GM23338 (cell line): ENCODE measurements at regions not wholly inside any gene's neighbourhood (a gene's known extent, or its start where the extent isn't known, plus 50 kb on each side); places are given as distances from the start of the nearest gene placed in this dataset.

Source experiments
- ATAC-seq: fragments of 200-7000 bp; cut with Tn5 transposase; 3 replicates; pipeline ENCODE4 v1.9.1; 2020
- DNase-seq: peaks from one replicate; pipeline ENCODE4 v3.0.0-alpha.2; 2015; ENCODE audit warnings: low spot score
- H2AFZ ChIP-seq: fragments of 200-600 bp; sonication (generic); 2 replicates; pipeline ENCODE4 v1.8.0; 2016; ENCODE audit warnings: antibody characterized with exemption, mild to moderate bottlenecking, moderate library complexity
- H3F3A ChIP-seq: fragments of 200-600 bp; sonication (generic); replicated peaks from 2 replicates; pipeline ENCODE4 v1.8.0; 2017; ENCODE audit warnings: antibody characterized with exemption, mixed run types, low read depth
- H3K27ac ChIP-seq: fragments of 200-600 bp; sonication (generic); 2 replicates; pipeline ENCODE4 v1.6.1; 2016; ENCODE audit warnings: low read depth
- H3K27me3 ChIP-seq: fragments of 200-600 bp; sonication (generic); 2 replicates; pipeline ENCODE4 v1.8.0; 2016; ENCODE audit warnings: mild to moderate bottlenecking, mixed run types, moderate library complexity; ENCODE audit not compliant: insufficient read depth
- H3K36me3 ChIP-seq: fragments of 200-600 bp; sonication (generic); 2 replicates; pipeline ENCODE4 v1.8.0; 2016; ENCODE audit warnings: mild to moderate bottlenecking; ENCODE audit not compliant: insufficient read depth
- H3K4me1 ChIP-seq: fragments of 200-600 bp; sonication (generic); 2 replicates; pipeline ENCODE4 v1.8.0; 2016; ENCODE audit warnings: mild to moderate bottlenecking, moderate library complexity; ENCODE audit not compliant: insufficient read depth
- H3K4me2 ChIP-seq: fragments of 200-600 bp; sonication (generic); 2 replicates; pipeline ENCODE4 v1.7.1; 2017; ENCODE audit warnings: mixed run types
- H3K4me3 ChIP-seq: fragments of 200-600 bp; sonication (generic); 2 replicates; pipeline ENCODE4 v1.6.1; 2016; ENCODE audit warnings: mixed run types
- H3K79me2 ChIP-seq: fragments of 200-600 bp; sonication (generic); replicated peaks from 2 replicates; pipeline ENCODE4 v1.8.0; 2017; ENCODE audit warnings: mild to moderate bottlenecking; ENCODE audit not compliant: insufficient read depth
- H3K9me2 ChIP-seq: fragments of 200-600 bp; sonication (generic); 2 replicates; pipeline ENCODE4 v1.8.0; 2017; ENCODE audit not compliant: insufficient read depth
- H4K20me1 ChIP-seq: fragments of 200-600 bp; sonication (generic); replicated peaks from 2 replicates; pipeline ENCODE4 v1.8.0; 2017; ENCODE audit warnings: mild to moderate bottlenecking; ENCODE audit not compliant: insufficient read depth
- H3K27ac Mint-ChIP-seq: 2 replicates; pipeline ENCODE4 v1.8.0; 2020; ENCODE audit warnings: inconsistent platforms, mild to moderate bottlenecking, moderate library complexity, mixed read lengths
- H3K27me3 Mint-ChIP-seq: 3 replicates; pipeline ENCODE4 v1.8.0; 2022; ENCODE audit warnings: low read depth, mild to moderate bottlenecking, moderate library complexity, mixed read lengths, inconsistent platforms; ENCODE audit not compliant: insufficient read depth, poor library complexity
- H3K36me3 Mint-ChIP-seq: 3 replicates; pipeline ENCODE4 v1.8.0; 2021; ENCODE audit warnings: low read depth, mild to moderate bottlenecking, inconsistent platforms, moderate library complexity, mixed read lengths
- H3K4me1 Mint-ChIP-seq: 3 replicates; pipeline ENCODE4 v1.8.0; 2020; ENCODE audit warnings: mild to moderate bottlenecking, inconsistent platforms, mixed read lengths
- H3K4me3 Mint-ChIP-seq: 3 replicates; pipeline ENCODE4 v1.8.0; 2021; ENCODE audit warnings: moderate library complexity, mild to moderate bottlenecking, inconsistent platforms, mixed read lengths
- H3K9me3 Mint-ChIP-seq: 3 replicates; pipeline ENCODE4 v1.8.0; 2020; ENCODE audit warnings: moderate library complexity, mild to moderate bottlenecking, inconsistent platforms, mixed read lengths
- CREB1 ChIP-seq: fragments of 250-450 bp; sonication (Bioruptor Pico); IDR thresholded peaks from 2 replicates; pipeline ENCODE4 v1.5.0; 2020; ENCODE audit warnings: low read depth, mild to moderate bottlenecking, moderate library complexity
- NANOG ChIP-seq: IDR thresholded peaks from 2 replicates; pipeline ENCODE4 v1.6.1; 2016; ENCODE audit warnings: antibody characterized with exemption, borderline replicate concordance
- POLR2AphosphoS5 ChIP-seq: IDR thresholded peaks from 2 replicates; pipeline ENCODE4 v1.6.1; 2016; ENCODE audit warnings: antibody characterized with exemption, low read depth
- STAT1 ChIP-seq: IDR thresholded peaks from one replicate; pipeline ENCODE4 v1.6.1; 2016; ENCODE audit warnings: antibody characterized with exemption; ENCODE audit not compliant: unreplicated experiment
- TF ChIP-seq, protein P1 (sequence below): fragments of 250-450 bp; sonication (Bioruptor Pico); IDR thresholded peaks from 2 replicates; pipeline ENCODE4 v1.5.0; 2020; ENCODE audit warnings: mild to moderate bottlenecking, moderate library complexity
- TF ChIP-seq, protein P2 (sequence below): IDR thresholded peaks from one replicate; pipeline ENCODE4 v1.6.1; 2018; ENCODE audit warnings: antibody characterized with exemption; ENCODE audit not compliant: unreplicated experiment
- TF ChIP-seq, protein P3 (sequence below): IDR thresholded peaks from 2 replicates; pipeline ENCODE4 v1.6.1; 2016; ENCODE audit warnings: antibody characterized with exemption

DNA sequence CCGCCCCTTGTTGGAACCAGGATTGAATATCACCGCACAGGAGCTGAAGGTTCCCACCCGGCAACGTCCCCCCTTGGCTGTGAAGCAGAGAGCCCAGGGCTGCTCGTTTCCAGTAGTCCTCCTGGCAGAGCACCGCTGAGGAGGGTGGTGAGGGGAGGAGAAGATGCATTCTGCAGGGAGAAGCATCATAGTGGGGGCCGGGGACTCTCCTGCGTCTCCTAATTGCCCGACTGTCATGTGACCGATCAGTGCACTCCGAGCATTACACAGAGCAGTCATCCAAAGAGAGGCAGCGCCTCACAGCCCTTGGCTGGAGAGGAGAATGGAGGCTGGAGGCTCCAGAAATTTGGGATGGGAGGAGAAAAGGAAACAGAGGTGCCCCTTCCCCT, 85.0 kb upstream of the SEPTIN5 start:
- no peaks in the 10 kb centered on the region for H3K36me3 ChIP-seq
- Mint-ChIP-seq H3K36me3 (no peaks in the 10 kb centered on the region; the same call in 2 of the 3 replicates), H3K4me1 (peaks cover 17% of the 10 kb centered on the region), H3K4me3 (no peak overlapping the region), H3K9me3 (no peaks in the 10 kb centered on the region; the same call in 2 of the 3 replicates), H3K27ac (no peak overlapping the region), H3K27me3 (peaks cover 4% of the 10 kb centered on the region)
- H3K4me1 ChIP-seq: peaks cover 4% of the 10 kb centered on the region; the same call in 1 of the 2 replicates
- H3K4me2 ChIP-seq: 0 out of 2 replicates have a peak overlapping the region, but pooled peaks have one; percentile 25
- no peaks in the 10 kb centered on the region for H3K79me2 ChIP-seq
- peak overlapping the region; percentile 95 for H2AFZ ChIP-seq
- DNase-seq: no peak
- no peaks in the 10 kb centered on the region for H3F3A ChIP-seq
- H4K20me1 ChIP-seq: no peaks in the 10 kb centered on the region
- ATAC-seq: peak; percentile 15
- no peak overlapping the region for H3K4me3 ChIP-seq
- TF ChIP-seq POLR2AphosphoS5 (no peak), STAT1 (no peak), NANOG (no peak), CREB1 (CRISPR knock-in tag) (no peak)
- TF ChIP-seq, protein P1, sequence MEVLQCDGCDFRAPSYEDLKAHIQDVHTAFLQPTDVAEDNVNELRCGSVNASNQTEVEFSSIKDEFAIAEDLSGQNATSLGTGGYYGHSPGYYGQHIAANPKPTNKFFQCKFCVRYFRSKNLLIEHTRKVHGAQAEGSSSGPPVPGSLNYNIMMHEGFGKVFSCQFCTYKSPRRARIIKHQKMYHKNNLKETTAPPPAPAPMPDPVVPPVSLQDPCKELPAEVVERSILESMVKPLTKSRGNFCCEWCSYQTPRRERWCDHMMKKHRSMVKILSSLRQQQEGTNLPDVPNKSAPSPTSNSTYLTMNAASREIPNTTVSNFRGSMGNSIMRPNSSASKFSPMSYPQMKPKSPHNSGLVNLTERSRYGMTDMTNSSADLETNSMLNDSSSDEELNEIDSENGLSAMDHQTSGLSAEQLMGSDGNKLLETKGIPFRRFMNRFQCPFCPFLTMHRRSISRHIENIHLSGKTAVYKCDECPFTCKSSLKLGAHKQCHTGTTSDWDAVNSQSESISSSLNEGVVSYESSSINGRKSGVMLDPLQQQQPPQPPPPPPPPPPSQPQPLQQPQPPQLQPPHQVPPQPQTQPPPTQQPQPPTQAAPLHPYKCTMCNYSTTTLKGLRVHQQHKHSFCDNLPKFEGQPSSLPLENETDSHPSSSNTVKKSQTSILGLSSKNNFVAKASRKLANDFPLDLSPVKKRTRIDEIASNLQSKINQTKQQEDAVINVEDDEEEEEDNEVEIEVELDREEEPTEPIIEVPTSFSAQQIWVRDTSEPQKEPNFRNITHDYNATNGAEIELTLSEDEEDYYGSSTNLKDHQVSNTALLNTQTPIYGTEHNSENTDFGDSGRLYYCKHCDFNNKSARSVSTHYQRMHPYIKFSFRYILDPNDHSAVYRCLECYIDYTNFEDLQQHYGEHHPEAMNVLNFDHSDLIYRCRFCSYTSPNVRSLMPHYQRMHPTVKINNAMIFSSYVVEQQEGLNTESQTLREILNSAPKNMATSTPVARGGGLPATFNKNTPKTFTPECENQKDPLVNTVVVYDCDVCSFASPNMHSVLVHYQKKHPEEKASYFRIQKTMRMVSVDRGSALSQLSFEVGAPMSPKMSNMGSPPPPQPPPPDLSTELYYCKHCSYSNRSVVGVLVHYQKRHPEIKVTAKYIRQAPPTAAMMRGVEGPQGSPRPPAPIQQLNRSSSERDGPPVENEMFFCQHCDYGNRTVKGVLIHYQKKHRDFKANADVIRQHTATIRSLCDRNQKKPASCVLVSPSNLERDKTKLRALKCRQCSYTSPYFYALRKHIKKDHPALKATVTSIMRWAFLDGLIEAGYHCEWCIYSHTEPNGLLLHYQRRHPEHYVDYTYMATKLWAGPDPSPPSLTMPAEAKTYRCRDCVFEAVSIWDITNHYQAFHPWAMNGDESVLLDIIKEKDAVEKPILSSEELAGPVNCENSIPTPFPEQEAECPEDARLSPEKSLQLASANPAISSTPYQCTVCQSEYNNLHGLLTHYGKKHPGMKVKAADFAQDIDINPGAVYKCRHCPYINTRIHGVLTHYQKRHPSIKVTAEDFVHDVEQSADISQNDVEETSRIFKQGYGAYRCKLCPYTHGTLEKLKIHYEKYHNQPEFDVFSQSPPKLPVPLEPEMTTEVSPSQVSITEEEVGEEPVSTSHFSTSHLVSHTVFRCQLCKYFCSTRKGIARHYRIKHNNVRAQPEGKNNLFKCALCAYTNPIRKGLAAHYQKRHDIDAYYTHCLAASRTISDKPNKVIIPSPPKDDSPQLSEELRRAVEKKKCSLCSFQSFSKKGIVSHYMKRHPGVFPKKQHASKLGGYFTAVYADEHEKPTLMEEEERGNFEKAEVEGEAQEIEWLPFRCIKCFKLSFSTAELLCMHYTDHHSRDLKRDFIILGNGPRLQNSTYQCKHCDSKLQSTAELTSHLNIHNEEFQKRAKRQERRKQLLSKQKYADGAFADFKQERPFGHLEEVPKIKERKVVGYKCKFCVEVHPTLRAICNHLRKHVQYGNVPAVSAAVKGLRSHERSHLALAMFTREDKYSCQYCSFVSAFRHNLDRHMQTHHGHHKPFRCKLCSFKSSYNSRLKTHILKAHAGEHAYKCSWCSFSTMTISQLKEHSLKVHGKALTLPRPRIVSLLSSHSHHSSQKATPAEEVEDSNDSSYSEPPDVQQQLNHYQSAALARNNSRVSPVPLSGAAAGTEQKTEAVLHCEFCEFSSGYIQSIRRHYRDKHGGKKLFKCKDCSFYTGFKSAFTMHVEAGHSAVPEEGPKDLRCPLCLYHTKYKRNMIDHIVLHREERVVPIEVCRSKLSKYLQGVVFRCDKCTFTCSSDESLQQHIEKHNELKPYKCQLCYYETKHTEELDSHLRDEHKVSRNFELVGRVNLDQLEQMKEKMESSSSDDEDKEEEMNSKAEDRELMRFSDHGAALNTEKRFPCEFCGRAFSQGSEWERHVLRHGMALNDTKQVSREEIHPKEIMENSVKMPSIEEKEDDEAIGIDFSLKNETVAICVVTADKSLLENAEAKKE (CRISPR knock-in tag): no peak
- TF ChIP-seq, protein P2, sequence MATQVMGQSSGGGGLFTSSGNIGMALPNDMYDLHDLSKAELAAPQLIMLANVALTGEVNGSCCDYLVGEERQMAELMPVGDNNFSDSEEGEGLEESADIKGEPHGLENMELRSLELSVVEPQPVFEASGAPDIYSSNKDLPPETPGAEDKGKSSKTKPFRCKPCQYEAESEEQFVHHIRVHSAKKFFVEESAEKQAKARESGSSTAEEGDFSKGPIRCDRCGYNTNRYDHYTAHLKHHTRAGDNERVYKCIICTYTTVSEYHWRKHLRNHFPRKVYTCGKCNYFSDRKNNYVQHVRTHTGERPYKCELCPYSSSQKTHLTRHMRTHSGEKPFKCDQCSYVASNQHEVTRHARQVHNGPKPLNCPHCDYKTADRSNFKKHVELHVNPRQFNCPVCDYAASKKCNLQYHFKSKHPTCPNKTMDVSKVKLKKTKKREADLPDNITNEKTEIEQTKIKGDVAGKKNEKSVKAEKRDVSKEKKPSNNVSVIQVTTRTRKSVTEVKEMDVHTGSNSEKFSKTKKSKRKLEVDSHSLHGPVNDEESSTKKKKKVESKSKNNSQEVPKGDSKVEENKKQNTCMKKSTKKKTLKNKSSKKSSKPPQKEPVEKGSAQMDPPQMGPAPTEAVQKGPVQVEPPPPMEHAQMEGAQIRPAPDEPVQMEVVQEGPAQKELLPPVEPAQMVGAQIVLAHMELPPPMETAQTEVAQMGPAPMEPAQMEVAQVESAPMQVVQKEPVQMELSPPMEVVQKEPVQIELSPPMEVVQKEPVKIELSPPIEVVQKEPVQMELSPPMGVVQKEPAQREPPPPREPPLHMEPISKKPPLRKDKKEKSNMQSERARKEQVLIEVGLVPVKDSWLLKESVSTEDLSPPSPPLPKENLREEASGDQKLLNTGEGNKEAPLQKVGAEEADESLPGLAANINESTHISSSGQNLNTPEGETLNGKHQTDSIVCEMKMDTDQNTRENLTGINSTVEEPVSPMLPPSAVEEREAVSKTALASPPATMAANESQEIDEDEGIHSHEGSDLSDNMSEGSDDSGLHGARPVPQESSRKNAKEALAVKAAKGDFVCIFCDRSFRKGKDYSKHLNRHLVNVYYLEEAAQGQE: no peak
- TF ChIP-seq, protein P3, sequence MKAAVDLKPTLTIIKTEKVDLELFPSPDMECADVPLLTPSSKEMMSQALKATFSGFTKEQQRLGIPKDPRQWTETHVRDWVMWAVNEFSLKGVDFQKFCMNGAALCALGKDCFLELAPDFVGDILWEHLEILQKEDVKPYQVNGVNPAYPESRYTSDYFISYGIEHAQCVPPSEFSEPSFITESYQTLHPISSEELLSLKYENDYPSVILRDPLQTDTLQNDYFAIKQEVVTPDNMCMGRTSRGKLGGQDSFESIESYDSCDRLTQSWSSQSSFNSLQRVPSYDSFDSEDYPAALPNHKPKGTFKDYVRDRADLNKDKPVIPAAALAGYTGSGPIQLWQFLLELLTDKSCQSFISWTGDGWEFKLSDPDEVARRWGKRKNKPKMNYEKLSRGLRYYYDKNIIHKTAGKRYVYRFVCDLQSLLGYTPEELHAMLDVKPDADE: no peak
- H3K27me3 ChIP-seq: no peaks in the 10 kb centered on the region
- no peak overlapping the region for H3K27ac ChIP-seq
- H3K9me2 ChIP-seq: no peaks in the 10 kb centered on the region
